ENCODE measurements at regions not wholly inside any gene's neighbourhood (a gene's known extent, or its start where the extent isn't known, plus 50 kb on each side); places are given as distances from the start of the nearest gene placed in this dataset.
A peak's percentile ranks its signal among the peaks of the same experiment; 100 is the strongest.

DNA sequence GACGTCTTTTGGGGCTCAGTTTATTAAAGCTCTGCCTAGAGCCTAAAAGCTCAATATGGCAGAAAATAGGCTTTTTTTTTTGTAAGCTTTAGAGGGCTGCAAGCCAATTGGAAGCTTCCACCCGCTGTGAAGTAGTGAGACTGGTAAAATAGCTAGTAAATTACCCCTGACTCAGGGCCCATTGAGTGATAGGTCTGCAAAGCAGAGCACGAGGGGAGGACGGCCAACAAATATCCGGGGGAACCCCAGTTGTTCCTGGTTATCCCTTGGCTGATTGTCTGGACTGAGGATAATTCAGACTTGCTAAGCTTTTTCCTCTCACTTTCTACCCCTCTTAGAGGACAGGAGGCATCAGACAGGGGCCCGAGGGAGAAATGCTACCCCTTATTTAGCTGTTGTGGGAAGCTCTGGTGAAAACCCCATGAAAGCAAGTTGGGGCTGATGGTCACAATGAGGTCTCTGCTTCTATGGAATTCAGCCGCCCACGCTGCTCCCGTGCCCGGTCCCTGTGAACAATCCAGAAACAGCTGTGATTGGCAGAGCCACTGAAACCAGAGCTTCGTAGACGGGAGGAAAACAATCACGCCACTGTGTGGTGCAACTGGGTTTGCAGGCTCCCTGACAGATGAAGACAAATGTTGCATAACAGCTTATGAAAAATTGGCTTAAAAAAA, 141.9 kb upstream of the LGALSL start:
- WGBS (ENCODE audit: insufficient coverage), result 17% methylated on average over 7 of the region's 13 CpGs

More for the DNA sequence above, 141.9 kb upstream of the LGALSL start:
- no peak overlapping the region for H3K4me3 ChIP-seq (replicated peaks in 1 of 3; ENCODE audit: low read depth in 2 of 3, low read length in 3 of 3)
- Mint-ChIP-seq H3K27me3 (ENCODE audit: low read depth in 3 of 3) (peaks cover 0 to 8% (median 2%) of the 10 kb centered on the region in 3 donors), H3K27ac (peak overlapping the region in 1 of 7 donors; percentile 15), H3K36me3 (no peaks in the 10 kb centered on the region), H3K4me3 (peak overlapping the region; percentile 20 to 71), H3K4me1 (peaks cover 16% of the 10 kb centered on the region), H3K9me3 (no peaks in the 10 kb centered on the region)
- no peaks in the 10 kb centered on the region for H3K27me3 ChIP-seq (ENCODE audit: control insufficient read depth in 2 of 2, insufficient read depth in 2 of 2, low read length in 2 of 2)
- no peak overlapping the region for H3K9ac ChIP-seq (ENCODE audit: insufficient read depth, low read length, poor library complexity, severe bottlenecking)
- intact Hi-C loops (cut with micrococcal nuclease), result no loop called here
- no peaks in the 10 kb centered on the region for H3K36me3 ChIP-seq (replicated peaks in 1 of 2; ENCODE audit: control insufficient read depth in 1 of 2, insufficient read depth in 2 of 2, low read length in 2 of 2)
- H2AFZ ChIP-seq (ENCODE audit: insufficient read depth, low read depth, low read length, poor library complexity, severe bottlenecking), result no peak overlapping the region
- peak; percentile 31 for TF ChIP-seq CTCF (IDR thresholded peaks at IDR 0.05)
- peaks cover 7 to 8% of the 10 kb centered on the region in 2 donors for H3K4me1 ChIP-seq (ENCODE audit: control insufficient read depth in 1 of 2, insufficient read depth in 2 of 2, low read length in 2 of 2)
- peak overlapping the region; percentile 37 for H3K4me2 ChIP-seq (replicated peaks; ENCODE audit: extremely low read depth, low read length, poor library complexity, severe bottlenecking)
- peak; percentile 52 to 62 (median 61) for DNase-seq
- no peaks in the 10 kb centered on the region for H3K9me3 ChIP-seq (replicated peaks in 1 of 2; ENCODE audit: control insufficient read depth in 1 of 2, insufficient read depth in 1 of 2, low read length in 2 of 2)
- H4K20me1 ChIP-seq (ENCODE audit: insufficient read depth, low read length), result no peaks in the 10 kb centered on the region
- H3K27ac ChIP-seq (ENCODE audit: low read depth in 1 of 2, low read length in 2 of 2), result no peak overlapping the region
- H3K79me2 ChIP-seq (ENCODE audit: insufficient read depth, low read length), result no peaks in the 10 kb centered on the region
